ENCODE measurements at regions not wholly inside any gene's neighbourhood (a gene's known extent, or its start where the extent isn't known, plus 50 kb on each side); places are given as distances from the start of the nearest gene placed in this dataset.

DNA sequence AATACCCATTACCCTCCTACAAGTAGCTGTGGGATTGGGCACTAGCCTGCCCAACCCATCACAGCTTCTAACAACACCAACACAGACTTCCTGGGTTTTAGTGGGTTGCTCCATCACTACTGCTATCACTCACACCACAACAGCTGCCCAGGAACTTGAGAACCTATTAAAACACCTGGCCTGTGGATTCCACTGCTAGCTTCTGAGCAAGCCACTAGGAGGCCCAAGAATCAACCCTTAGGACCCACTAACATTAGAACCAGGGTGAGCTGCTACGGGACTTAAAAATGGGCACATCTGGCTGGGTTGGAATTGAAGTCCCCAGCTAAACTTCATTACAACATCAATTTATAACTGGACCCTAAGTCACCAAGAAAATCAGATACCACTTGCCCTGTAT, 113.2 kb upstream of the TP63 start:
- TF ChIP-seq ZBTB17 (tag by site-specific recombination; IDR thresholded peaks at IDR 0.05), result no peak
- TF ChIP-seq, protein P1, sequence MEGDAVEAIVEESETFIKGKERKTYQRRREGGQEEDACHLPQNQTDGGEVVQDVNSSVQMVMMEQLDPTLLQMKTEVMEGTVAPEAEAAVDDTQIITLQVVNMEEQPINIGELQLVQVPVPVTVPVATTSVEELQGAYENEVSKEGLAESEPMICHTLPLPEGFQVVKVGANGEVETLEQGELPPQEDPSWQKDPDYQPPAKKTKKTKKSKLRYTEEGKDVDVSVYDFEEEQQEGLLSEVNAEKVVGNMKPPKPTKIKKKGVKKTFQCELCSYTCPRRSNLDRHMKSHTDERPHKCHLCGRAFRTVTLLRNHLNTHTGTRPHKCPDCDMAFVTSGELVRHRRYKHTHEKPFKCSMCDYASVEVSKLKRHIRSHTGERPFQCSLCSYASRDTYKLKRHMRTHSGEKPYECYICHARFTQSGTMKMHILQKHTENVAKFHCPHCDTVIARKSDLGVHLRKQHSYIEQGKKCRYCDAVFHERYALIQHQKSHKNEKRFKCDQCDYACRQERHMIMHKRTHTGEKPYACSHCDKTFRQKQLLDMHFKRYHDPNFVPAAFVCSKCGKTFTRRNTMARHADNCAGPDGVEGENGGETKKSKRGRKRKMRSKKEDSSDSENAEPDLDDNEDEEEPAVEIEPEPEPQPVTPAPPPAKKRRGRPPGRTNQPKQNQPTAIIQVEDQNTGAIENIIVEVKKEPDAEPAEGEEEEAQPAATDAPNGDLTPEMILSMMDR (tag by site-specific recombination; IDR thresholded peaks at IDR 0.05), result no peak
- TF ChIP-seq, protein P2, sequence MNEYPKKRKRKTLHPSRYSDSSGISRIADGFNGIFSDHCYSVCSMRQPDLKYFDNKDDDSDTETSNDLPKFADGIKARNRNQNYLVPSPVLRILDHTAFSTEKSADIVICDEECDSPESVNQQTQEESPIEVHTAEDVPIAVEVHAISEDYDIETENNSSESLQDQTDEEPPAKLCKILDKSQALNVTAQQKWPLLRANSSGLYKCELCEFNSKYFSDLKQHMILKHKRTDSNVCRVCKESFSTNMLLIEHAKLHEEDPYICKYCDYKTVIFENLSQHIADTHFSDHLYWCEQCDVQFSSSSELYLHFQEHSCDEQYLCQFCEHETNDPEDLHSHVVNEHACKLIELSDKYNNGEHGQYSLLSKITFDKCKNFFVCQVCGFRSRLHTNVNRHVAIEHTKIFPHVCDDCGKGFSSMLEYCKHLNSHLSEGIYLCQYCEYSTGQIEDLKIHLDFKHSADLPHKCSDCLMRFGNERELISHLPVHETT (tag by site-specific recombination; IDR thresholded peaks at IDR 0.05), result no peak
- no peak for TF ChIP-seq ZNF221 (tag by site-specific recombination; IDR thresholded peaks at IDR 0.05; ENCODE audit: borderline replicate concordance)
- TF ChIP-seq ZFP41 (tag by site-specific recombination; IDR thresholded peaks at IDR 0.05; ENCODE audit: borderline replicate concordance), result no peak
- TF ChIP-seq ZNF223 (tag by site-specific recombination; IDR thresholded peaks at IDR 0.05), result no peak
- TF ChIP-seq, protein P3, sequence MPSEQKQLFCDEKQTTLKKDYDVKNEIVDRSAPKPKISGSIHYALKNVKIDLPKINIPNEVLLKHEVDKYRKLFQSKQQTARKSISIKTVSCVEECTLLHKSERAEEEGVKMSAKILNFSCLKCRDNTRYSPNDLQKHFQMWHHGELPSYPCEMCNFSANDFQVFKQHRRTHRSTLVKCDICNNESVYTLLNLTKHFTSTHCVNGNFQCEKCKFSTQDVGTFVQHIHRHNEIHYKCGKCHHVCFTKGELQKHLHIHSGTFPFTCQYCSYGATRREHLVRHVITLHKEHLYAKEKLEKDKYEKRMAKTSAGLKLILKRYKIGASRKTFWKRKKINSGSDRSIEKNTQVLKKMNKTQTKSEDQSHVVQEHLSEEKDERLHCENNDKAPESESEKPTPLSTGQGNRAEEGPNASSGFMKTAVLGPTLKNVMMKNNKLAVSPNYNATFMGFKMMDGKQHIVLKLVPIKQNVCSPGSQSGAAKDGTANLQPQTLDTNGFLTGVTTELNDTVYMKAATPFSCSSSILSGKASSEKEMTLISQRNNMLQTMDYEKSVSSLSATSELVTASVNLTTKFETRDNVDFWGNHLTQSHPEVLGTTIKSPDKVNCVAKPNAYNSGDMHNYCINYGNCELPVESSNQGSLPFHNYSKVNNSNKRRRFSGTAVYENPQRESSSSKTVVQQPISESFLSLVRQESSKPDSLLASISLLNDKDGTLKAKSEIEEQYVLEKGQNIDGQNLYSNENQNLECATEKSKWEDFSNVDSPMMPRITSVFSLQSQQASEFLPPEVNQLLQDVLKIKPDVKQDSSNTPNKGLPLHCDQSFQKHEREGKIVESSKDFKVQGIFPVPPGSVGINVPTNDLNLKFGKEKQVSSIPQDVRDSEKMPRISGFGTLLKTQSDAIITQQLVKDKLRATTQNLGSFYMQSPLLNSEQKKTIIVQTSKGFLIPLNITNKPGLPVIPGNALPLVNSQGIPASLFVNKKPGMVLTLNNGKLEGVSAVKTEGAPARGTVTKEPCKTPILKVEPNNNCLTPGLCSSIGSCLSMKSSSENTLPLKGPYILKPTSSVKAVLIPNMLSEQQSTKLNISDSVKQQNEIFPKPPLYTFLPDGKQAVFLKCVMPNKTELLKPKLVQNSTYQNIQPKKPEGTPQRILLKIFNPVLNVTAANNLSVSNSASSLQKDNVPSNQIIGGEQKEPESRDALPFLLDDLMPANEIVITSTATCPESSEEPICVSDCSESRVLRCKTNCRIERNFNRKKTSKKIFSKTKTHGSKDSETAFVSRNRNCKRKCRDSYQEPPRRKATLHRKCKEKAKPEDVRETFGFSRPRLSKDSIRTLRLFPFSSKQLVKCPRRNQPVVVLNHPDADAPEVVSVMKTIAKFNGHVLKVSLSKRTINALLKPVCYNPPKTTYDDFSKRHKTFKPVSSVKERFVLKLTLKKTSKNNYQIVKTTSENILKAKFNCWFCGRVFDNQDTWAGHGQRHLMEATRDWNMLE (tag by site-specific recombination; conservative IDR thresholded peaks at IDR 0.05; ENCODE audit: low read depth), result no peak
- TF ChIP-seq ZNF677 (tag by site-specific recombination; IDR thresholded peaks at IDR 0.05), result no peak
- TF ChIP-seq ZNF114 (tag by site-specific recombination; IDR thresholded peaks at IDR 0.05), result no peak
- TF ChIP-seq KLF7 (tag by site-specific recombination; IDR thresholded peaks at IDR 0.05; ENCODE audit: borderline replicate concordance), result no peak
- TF ChIP-seq, protein P4, sequence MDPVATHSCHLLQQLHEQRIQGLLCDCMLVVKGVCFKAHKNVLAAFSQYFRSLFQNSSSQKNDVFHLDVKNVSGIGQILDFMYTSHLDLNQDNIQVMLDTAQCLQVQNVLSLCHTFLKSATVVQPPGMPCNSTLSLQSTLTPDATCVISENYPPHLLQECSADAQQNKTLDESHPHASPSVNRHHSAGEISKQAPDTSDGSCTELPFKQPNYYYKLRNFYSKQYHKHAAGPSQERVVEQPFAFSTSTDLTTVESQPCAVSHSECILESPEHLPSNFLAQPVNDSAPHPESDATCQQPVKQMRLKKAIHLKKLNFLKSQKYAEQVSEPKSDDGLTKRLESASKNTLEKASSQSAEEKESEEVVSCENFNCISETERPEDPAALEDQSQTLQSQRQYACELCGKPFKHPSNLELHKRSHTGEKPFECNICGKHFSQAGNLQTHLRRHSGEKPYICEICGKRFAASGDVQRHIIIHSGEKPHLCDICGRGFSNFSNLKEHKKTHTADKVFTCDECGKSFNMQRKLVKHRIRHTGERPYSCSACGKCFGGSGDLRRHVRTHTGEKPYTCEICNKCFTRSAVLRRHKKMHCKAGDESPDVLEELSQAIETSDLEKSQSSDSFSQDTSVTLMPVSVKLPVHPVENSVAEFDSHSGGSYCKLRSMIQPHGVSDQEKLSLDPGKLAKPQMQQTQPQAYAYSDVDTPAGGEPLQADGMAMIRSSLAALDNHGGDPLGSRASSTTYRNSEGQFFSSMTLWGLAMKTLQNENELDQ (tag by site-specific recombination; IDR thresholded peaks at IDR 0.05; ENCODE audit: low read depth), result no peak
- TF ChIP-seq ZBTB8A (tag by site-specific recombination; IDR thresholded peaks at IDR 0.05), result no peak

All from HEK293 (cell line).